NCI-H187 (cell line): ENCODE measurements at regions not wholly inside any gene's neighbourhood (a gene's known extent, or its start where the extent isn't known, plus 50 kb on each side); places are given as distances from the start of the nearest gene placed in this dataset.

ENCODE experiments used
- DNase-seq, 2 experiments: peaks; one replicate each; lab custom pipeline; 2025; lab: John Stamatoyannopoulos, UW

DNA sequence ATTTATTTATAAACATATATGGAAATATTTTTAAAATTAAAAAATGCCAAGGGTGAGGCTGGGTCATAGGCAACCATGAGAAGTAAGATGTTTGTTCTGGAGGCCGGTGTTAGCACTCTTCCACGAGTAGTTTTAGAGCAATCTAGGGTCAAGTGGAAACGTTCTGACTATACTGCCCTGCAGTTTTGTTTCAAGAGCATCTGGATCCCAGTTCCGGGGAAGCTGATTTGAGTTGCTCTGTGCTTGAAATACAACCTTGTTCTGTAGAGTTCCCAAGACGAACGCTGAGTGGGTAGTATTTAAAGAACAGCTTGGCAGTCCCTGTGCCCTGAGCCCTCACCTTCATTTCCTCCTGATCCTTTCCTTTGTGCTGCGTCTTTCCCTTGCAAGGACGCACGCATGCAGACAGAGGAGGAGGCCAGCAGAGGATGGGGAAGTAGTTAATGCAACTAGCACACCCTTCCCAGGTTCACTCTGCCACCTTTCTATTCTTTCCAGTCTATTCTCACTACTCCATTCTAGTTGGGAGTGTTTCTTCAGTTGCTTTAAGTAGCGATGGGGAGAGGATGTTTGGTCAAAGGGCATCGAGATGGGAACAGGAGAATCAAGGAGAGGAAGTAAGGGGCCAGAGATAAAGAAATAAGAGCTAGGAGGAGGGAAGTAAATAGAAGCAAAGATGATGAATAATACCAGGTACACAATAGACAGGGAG is 68.3 kb upstream of the ZSWIM6 start:
- DNase-seq, result peak in 1 of 2 experiments; percentile 7

GRCh38 chr5:61264273-61264661 is 67.8 kb upstream of the ZSWIM6 start:
- DNase-seq, result no peak

DNA sequence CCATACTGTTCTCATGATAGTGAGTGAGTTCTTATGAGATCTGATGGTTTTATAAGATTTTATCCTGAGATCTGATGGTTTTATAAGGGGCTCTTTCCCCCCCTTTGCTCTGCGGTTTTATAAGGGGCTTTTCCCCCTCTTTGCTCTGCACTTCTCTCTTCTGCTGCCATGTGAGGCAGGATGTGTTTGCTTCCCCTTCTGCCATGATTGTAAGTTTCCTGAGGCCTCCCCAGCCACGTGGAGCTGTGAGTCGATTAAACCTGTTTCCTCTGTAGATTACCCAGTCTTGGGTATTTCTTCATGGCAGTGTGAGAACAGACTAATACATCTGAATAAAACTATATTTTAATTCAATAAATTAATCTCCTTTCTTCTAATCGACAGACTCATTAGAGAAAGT is 64.9 kb upstream of the ZSWIM6 start:
- no peak for DNase-seq

DNA sequence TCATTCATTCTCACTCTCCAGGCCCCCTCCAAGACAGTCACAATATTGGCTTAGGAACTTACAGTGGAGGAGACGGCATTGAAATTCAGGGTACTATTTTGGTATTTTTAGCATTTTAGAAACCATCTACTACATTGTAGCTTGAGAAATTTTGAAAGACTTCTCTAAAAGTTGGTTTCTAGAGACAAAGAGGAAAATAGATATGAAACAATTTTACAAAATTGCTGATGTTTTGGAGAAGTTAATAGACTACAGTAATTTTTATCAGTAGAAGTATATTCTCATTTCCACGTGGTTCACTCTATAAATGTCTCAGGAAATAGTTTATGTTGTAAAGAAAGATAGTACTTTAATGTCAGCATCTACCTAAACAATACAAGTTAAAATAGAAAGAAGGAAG is 63.2 kb upstream of the ZSWIM6 start:
- DNase-seq, result no peak

- DNase-seq, result no peak
These were observed 61.4 kb upstream of the ZSWIM6 start for GRCh38 chr5:61270510-61271165.

DNA sequence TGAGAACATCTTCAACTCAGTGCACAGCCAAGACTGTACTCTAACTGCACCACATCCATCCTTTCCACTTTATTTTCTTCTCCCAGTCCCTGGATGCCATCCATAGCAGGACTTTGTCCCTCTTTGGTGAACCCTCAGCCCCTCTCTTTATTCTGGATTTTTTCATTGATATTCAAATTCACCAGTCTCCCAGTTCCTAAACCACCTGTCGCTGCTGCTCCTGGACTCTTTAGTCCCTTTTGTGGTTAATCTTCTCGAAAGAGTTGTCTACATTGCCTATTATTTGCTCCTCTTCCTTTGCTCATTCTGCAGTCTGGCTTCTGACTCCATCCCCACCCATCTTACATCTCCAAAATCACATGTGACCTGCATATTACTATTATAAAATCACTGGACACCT is 59.4 kb upstream of the ZSWIM6 start:
- DNase-seq, result no peak

DNA sequence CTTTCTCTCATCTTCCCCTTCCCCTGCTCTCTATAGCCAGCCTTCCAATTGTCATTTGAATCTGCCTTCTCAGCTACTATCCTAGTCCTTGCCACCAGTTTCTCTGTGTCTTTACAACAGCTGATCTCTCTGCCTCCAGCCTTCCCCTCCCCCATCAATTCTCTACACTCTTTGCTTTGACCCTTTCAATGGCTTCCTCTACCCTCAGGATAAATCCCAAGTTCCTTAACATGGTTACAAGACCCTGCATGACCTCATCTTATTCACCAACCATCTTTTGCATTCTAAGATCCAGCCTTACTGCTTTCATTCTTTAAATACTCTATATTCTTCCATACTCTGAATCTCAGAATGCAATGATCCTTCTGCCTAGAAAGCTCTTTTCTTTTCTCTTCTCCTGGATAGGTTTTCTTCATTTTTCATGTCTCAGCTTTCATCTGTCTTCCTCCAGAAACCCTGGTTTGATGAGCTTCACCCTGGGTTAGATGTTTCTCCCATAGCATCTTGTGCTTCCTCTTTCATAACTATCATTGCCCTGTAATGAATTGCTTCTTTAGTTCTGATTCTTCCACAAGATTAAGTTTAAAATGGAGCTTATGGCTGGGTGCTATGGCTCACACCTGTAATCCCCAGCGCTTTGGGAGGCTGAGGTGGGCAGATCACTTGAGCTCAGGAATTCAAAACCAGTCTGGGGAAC is 58.6 kb upstream of the ZSWIM6 start:
- DNase-seq, result no peak

GRCh38 chr5:61274511-61274911 is 57.5 kb upstream of the ZSWIM6 start:
- DNase-seq, result no peak

- no peak for DNase-seq
These were observed 56.2 kb upstream of the ZSWIM6 start for GRCh38 chr5:61275841-61276240.

DNA sequence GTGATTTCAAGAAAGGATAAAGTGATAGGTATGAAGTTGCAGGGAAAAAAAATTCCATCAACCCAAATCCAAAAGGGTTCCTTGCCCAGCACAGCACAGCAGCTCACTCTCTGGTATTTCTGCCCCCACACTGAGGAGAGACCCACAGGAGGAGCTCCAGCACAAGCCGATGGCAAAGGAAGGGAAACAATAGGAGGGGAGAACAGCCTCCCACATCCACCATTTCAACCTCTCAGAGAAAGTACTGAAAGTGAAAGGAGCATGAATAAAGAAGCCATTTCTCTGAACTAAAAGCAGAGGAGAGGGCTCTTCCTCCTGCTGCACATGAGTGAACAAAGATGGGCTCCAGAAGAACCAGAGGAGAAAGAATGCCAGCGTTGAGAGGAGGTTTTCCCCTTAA is 54.9 kb upstream of the ZSWIM6 start:
- no peak for DNase-seq

DNA sequence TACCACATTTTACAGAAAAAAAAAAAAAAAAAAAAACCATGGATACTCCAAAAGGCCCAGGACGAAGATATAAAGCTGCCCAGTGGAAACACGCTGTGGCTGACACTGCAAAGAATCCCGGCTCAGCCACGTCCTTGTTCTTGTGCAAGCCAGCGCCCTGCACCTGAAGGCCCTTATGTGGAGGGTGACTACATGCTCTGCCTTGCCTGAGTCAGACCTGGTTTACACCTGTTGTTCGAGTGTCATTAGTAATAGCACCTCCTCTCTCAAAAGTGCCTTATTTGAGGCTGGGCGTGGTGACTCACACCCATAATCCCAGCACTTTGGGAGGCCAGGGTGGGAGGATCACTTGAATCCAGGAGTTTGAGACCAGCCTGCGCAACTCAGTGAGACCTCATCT is 54.3 kb upstream of the ZSWIM6 start:
- DNase-seq, result no peak

DNA sequence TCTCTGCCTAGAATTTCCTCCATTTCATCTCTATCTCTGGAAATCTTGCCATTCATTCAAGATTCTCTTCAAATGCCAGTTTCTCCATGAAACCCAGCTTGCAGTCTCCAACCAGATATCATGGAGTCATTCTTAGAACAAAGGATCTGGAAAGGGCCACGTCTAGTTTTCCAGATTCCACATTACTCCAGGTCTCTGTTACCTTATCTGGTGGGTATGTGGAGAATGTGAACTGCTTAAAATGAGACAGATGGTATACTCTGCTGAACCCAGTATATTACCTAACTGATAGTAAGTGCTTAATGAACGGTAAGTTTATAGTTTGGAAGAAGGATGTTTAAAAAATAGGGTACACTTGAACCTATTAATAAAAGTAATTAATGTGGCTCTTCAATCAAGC is 52.3 kb upstream of the ZSWIM6 start:
- DNase-seq, result no peak

- peak; percentile 89 to 91 for DNase-seq
These were observed 51.9 kb upstream of the ZSWIM6 start for GRCh38 chr5:61280205-61280604.

GRCh38 chr5:61280761-61281427 is 51.2 kb upstream of the ZSWIM6 start:
- DNase-seq, result peak in 1 of 2 experiments; percentile 29

DNA sequence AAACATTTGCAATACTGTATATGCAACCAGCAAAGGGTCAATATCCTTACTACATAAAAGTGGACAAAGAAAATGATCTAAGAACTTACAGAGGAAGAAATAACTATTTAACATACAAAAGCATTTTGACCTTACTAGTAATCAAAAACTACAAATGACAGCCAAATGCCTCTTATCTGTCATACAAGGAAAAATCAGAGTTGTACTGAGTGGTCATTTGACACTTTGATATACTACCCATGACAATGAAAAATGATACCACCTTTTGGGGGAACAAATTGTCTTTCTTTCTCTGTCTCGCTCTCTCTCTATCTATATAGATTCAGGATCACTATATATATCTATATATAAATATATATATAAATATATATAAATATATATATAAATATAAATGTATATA is 50.4 kb upstream of the ZSWIM6 start:
- no peak for DNase-seq
